CD4-positive, alpha-beta memory T cell (primary cell): ENCODE measurements at regions not wholly inside any gene's neighbourhood (a gene's known extent, or its start where the extent isn't known, plus 50 kb on each side); places are given as distances from the start of the nearest gene placed in this dataset.

Experiments used
- CTCF ChIA-PET: fragments of 350-600 bp; sonication (Branson Sonifier 250); formaldehyde crosslinking; loops from one replicate; lab custom pipeline; 2021; ENCODE audit warnings: inconsistent platforms; ENCODE audit not compliant: partially characterized antibody; lab: Charles Lee
- POLR2A ChIA-PET: fragments of 350-600 bp; sonication (Branson Sonifier 250); formaldehyde crosslinking; loops from one replicate; lab custom pipeline; 2021; ENCODE audit not compliant: partially characterized antibody; lab: Charles Lee
- DNase-seq, 5 donors: peaks; one replicate each; pipeline versions ENCODE4 v3.0.0 to v3.0.0-alpha.2; 2020 to 2022; ENCODE audit warnings: mixed read lengths in 1 of 5
- H3K27ac ChIP-seq: one replicate; pipeline ENCODE4 v1.7.0; 2013; ENCODE audit warnings: low read depth, low read length
- H3K27me3 ChIP-seq: 2 replicates; pipeline ENCODE4 v1.7.0; 2013; ENCODE audit warnings: mild to moderate bottlenecking, low read length, moderate library complexity; ENCODE audit not compliant: insufficient read depth
- H3K36me3 ChIP-seq: 2 replicates; pipeline ENCODE4 v1.7.0; 2013; ENCODE audit warnings: mild to moderate bottlenecking, low read length, moderate library complexity; ENCODE audit not compliant: insufficient read depth
- H3K4me1 ChIP-seq: 2 replicates; pipeline ENCODE4 v1.7.0; 2013; ENCODE audit warnings: mild to moderate bottlenecking, low read length, moderate library complexity; ENCODE audit not compliant: insufficient read depth
- H3K4me3 ChIP-seq, 2 donors: one replicate each; pipeline ENCODE4 v1.7.0; 2013; ENCODE audit warnings: low read length in 2 of 2, mild to moderate bottlenecking in 1 of 2
- H3K9me3 ChIP-seq, 2 donors: one replicate each; pipeline ENCODE4 v1.7.0; 2013; ENCODE audit warnings: low read length in 2 of 2, control low read depth in 1 of 2; ENCODE audit not compliant: control insufficient read depth in 1 of 2
- H3K27ac Mint-ChIP-seq, 7 donors: one replicate each; pipeline ENCODE4 v1.8.0; 2020 to 2021; ENCODE audit warnings: mixed read lengths in 7 of 7, mild to moderate bottlenecking in 6 of 7, inconsistent platforms in 3 of 7, moderate library complexity in 3 of 7
- H3K27me3 Mint-ChIP-seq, 2 donors: one replicate each; pipeline ENCODE4 v1.8.0; 2020 to 2021; ENCODE audit warnings: mixed read lengths in 2 of 2
- H3K36me3 Mint-ChIP-seq, 2 donors: one replicate each; pipeline ENCODE4 v1.8.0; 2020 to 2021; ENCODE audit warnings: mixed read lengths in 2 of 2, inconsistent platforms in 1 of 2, mild to moderate bottlenecking in 1 of 2
- H3K4me1 Mint-ChIP-seq, 4 donors: one replicate each; pipeline ENCODE4 v1.8.0; 2020 to 2021; ENCODE audit warnings: mixed read lengths in 4 of 4, mild to moderate bottlenecking in 1 of 4
- H3K4me3 Mint-ChIP-seq, 8 donors: one replicate each; pipeline ENCODE4 v1.8.0; 2020 to 2021; ENCODE audit warnings: mixed read lengths in 8 of 8, mild to moderate bottlenecking in 7 of 8, moderate library complexity in 6 of 8, inconsistent platforms in 3 of 8
- H3K9me3 Mint-ChIP-seq, 8 donors: one replicate each; pipeline ENCODE4 v1.8.0; 2020 to 2021; ENCODE audit warnings: mixed read lengths in 8 of 8, mild to moderate bottlenecking in 5 of 8, inconsistent platforms in 3 of 8, moderate library complexity in 1 of 8
- intact Hi-C: fragments of 100-400 bp; cut with micrococcal nuclease; formaldehyde crosslinking; loops from one replicate; pipeline ENCODE4 v1.15.1; 2023

- H3K9me3 Mint-ChIP-seq = peaks cover 0 to 11% (median 4%) of the 10 kb centered on the region in 8 donors
- POLR2A ChIA-PET = no interaction called here
- no peaks in the 10 kb centered on the region for H3K4me1 ChIP-seq
- DNase-seq = no peak
- H3K27me3 ChIP-seq = no peaks in the 10 kb centered on the region
- CTCF ChIA-PET = no interaction called here
- no peaks in the 10 kb centered on the region for H3K36me3 ChIP-seq
- no peaks in the 10 kb centered on the region for H3K36me3 Mint-ChIP-seq
- no peak overlapping the region for H3K27ac Mint-ChIP-seq
- no peak overlapping the region for H3K4me3 ChIP-seq
- no peaks in the 10 kb centered on the region for H3K4me1 Mint-ChIP-seq
- no peak overlapping the region for H3K4me3 Mint-ChIP-seq
- H3K27me3 Mint-ChIP-seq = no peaks in the 10 kb centered on the region
- H3K9me3 ChIP-seq = no peaks in the 10 kb centered on the region
- no peak overlapping the region for H3K27ac ChIP-seq
- intact Hi-C loops = no loop called here
Observed at GRCh38 chr7:126286317-126286716, 966.4 kb downstream of the GRM8 start.

- H3K36me3 Mint-ChIP-seq = no peaks in the 10 kb centered on the region
- H3K9me3 ChIP-seq = no peaks in the 10 kb centered on the region
- H3K4me3 ChIP-seq = no peak overlapping the region
- peaks cover 0 to 8% (median 3%) of the 10 kb centered on the region in 8 donors for H3K9me3 Mint-ChIP-seq
- no peak overlapping the region for H3K27ac ChIP-seq
- H3K36me3 ChIP-seq = no peaks in the 10 kb centered on the region
- no peaks in the 10 kb centered on the region for H3K27me3 ChIP-seq
- H3K4me1 ChIP-seq = no peaks in the 10 kb centered on the region
- intact Hi-C loops = no loop called here
- H3K27me3 Mint-ChIP-seq = no peaks in the 10 kb centered on the region
- POLR2A ChIA-PET = no interaction called here
- H3K4me1 Mint-ChIP-seq = no peaks in the 10 kb centered on the region
- H3K27ac Mint-ChIP-seq = no peak overlapping the region
- CTCF ChIA-PET = no interaction called here
- no peak overlapping the region for H3K4me3 Mint-ChIP-seq
- no peak for DNase-seq
Observed at GRCh38 chr7:126236261-126236660, 1016.5 kb downstream of the GRM8 start.

- CTCF ChIA-PET = no interaction called here
- Mint-ChIP-seq H3K4me3 (no peak overlapping the region), H3K36me3 (no peaks in the 10 kb centered on the region), H3K9me3 (peaks cover 1 to 15% (median 6%) of the 10 kb centered on the region in 8 donors), H3K27ac (no peak overlapping the region), H3K4me1 (no peaks in the 10 kb centered on the region), H3K27me3 (no peaks in the 10 kb centered on the region)
- intact Hi-C loops = no loop called here
- DNase-seq = no peak
- POLR2A ChIA-PET = no interaction called here
- no peaks in the 10 kb centered on the region for H3K27me3 ChIP-seq
- H3K4me1 ChIP-seq = no peaks in the 10 kb centered on the region
- no peaks in the 10 kb centered on the region for H3K9me3 ChIP-seq
- no peaks in the 10 kb centered on the region for H3K36me3 ChIP-seq
- H3K4me3 ChIP-seq = no peak overlapping the region
- H3K27ac ChIP-seq = no peak overlapping the region
Observed at GRCh38 chr7:126228356-126229061, 1024.2 kb downstream of the GRM8 start.

GRCh38 chr7:126227643-126228042 is 1025.1 kb downstream of the GRM8 start:
- POLR2A ChIA-PET = no interaction called here
- intact Hi-C loops = no loop called here
- H3K36me3 Mint-ChIP-seq = no peaks in the 10 kb centered on the region
- peaks cover 1 to 13% (median 7%) of the 10 kb centered on the region in 8 donors for H3K9me3 Mint-ChIP-seq
- no peaks in the 10 kb centered on the region for H3K36me3 ChIP-seq
- no peaks in the 10 kb centered on the region for H3K4me1 Mint-ChIP-seq
- H3K4me3 Mint-ChIP-seq = no peak overlapping the region
- no peaks in the 10 kb centered on the region for H3K4me1 ChIP-seq
- no peak overlapping the region for H3K4me3 ChIP-seq
- H3K9me3 ChIP-seq = no peaks in the 10 kb centered on the region
- no peak for DNase-seq
- CTCF ChIA-PET = no interaction called here
- H3K27ac Mint-ChIP-seq = no peak overlapping the region
- no peaks in the 10 kb centered on the region for H3K27me3 Mint-ChIP-seq
- no peak overlapping the region for H3K27ac ChIP-seq
- H3K27me3 ChIP-seq = no peaks in the 10 kb centered on the region

- intact Hi-C loops = no loop called here
- H3K27ac ChIP-seq = no peak overlapping the region
- ChIA-PET POLR2A (no interaction called here), CTCF (no interaction called here)
- Mint-ChIP-seq H3K36me3 (no peaks in the 10 kb centered on the region), H3K4me1 (no peaks in the 10 kb centered on the region), H3K4me3 (no peak overlapping the region), H3K27me3 (no peaks in the 10 kb centered on the region), H3K9me3 (peaks cover 1 to 19% (median 9%) of the 10 kb centered on the region in 8 donors), H3K27ac (no peak overlapping the region)
- no peak overlapping the region for H3K4me3 ChIP-seq
- no peaks in the 10 kb centered on the region for H3K4me1 ChIP-seq
- no peaks in the 10 kb centered on the region for H3K36me3 ChIP-seq
- H3K27me3 ChIP-seq = no peaks in the 10 kb centered on the region
- no peak for DNase-seq
- H3K9me3 ChIP-seq = no peaks in the 10 kb centered on the region
Observed at GRCh38 chr7:126227055-126227454, 1025.7 kb downstream of the GRM8 start.

GRCh38 chr7:126223729-126224128 is 1029.0 kb downstream of the GRM8 start:
- H3K4me1 Mint-ChIP-seq = no peaks in the 10 kb centered on the region
- ChIA-PET CTCF (no interaction called here), POLR2A (no interaction called here)
- intact Hi-C loops = no loop called here
- Histone ChIP-seq H3K4me3 (no peak overlapping the region), H3K9me3 (no peaks in the 10 kb centered on the region), H3K27ac (no peak overlapping the region), H3K4me1 (no peaks in the 10 kb centered on the region), H3K27me3 (no peaks in the 10 kb centered on the region), H3K36me3 (no peaks in the 10 kb centered on the region)
- H3K27me3 Mint-ChIP-seq = no peaks in the 10 kb centered on the region
- H3K36me3 Mint-ChIP-seq = no peaks in the 10 kb centered on the region
- H3K4me3 Mint-ChIP-seq = no peak overlapping the region
- H3K9me3 Mint-ChIP-seq = peaks cover 3 to 32% (median 13%) of the 10 kb centered on the region in 8 donors
- no peak overlapping the region for H3K27ac Mint-ChIP-seq
- DNase-seq = no peak

- Mint-ChIP-seq H3K36me3 (no peaks in the 10 kb centered on the region), H3K27me3 (no peaks in the 10 kb centered on the region), H3K9me3 (peaks cover 3 to 32% (median 14%) of the 10 kb centered on the region in 8 donors), H3K4me3 (no peak overlapping the region), H3K27ac (no peak overlapping the region), H3K4me1 (no peaks in the 10 kb centered on the region)
- no peak for DNase-seq
- Histone ChIP-seq H3K36me3 (no peaks in the 10 kb centered on the region), H3K4me1 (no peaks in the 10 kb centered on the region), H3K27ac (no peak overlapping the region), H3K4me3 (no peak overlapping the region), H3K9me3 (no peaks in the 10 kb centered on the region), H3K27me3 (no peaks in the 10 kb centered on the region)
- ChIA-PET POLR2A (no interaction called here), CTCF (no interaction called here)
- intact Hi-C loops = no loop called here
Observed at GRCh38 chr7:126222782-126223181, 1030.0 kb downstream of the GRM8 start.
